HFFc6 (cell line): ENCODE measurements at regions not wholly inside any gene's neighbourhood (a gene's known extent, or its start where the extent isn't known, plus 50 kb on each side); places are given as distances from the start of the nearest gene placed in this dataset.

ENCODE experiments used
- DNase-seq: peaks from one replicate; pipeline ENCODE4 v3.0.0-alpha.2; 2018
- H3K27ac Mint-ChIP-seq: 2 replicates; pipeline ENCODE4 v1.8.0; 2020; ENCODE audit warnings: mild to moderate bottlenecking, mixed read lengths
- H3K27me3 Mint-ChIP-seq: 2 replicates; pipeline ENCODE4 v1.8.0; 2021; ENCODE audit warnings: mild to moderate bottlenecking, moderate library complexity, mixed read lengths; ENCODE audit not compliant: insufficient read depth
- H3K36me3 Mint-ChIP-seq: 2 replicates; pipeline ENCODE4 v1.8.0; 2021; ENCODE audit warnings: low read depth, mixed read lengths
- H3K4me1 Mint-ChIP-seq: 2 replicates; pipeline ENCODE4 v1.8.0; 2020; ENCODE audit warnings: low read depth, mixed read lengths
- H3K4me3 Mint-ChIP-seq: 2 replicates; pipeline ENCODE4 v1.8.0; 2020; ENCODE audit warnings: mild to moderate bottlenecking, moderate library complexity, mixed read lengths
- H3K9me3 Mint-ChIP-seq: 2 replicates; pipeline ENCODE4 v1.8.0; 2020; ENCODE audit warnings: mild to moderate bottlenecking, mixed read lengths
- TF ChIP-seq, protein P1 (sequence below): fragments of 200-600 bp; sonication (generic); IDR thresholded peaks from 2 replicates; pipeline ENCODE4 v1.5.0; 2021; ENCODE audit warnings: antibody characterized with exemption, mild to moderate bottlenecking

DNA sequence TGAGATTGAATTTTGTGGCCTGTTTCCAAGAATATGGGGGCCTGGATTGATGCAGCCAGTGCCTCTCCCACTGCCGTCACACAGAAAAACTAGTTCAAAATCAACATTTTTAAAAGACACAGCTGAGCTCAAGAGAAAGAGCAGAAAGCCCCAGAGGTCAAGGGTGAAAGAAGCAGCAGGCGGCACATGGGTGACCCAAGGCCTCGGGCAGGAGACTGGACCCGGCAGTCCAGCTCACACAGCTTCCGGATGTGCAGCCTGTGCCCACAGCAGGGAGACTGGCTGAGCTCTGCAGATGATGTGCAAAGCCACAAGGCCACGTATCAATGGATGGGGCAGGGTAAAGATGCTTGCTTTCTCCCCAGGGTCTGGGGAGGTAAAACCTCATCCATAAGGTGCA lies 50.4 kb upstream of the RNF32 start:
- DNase-seq = no peak
- TF ChIP-seq, protein P1, sequence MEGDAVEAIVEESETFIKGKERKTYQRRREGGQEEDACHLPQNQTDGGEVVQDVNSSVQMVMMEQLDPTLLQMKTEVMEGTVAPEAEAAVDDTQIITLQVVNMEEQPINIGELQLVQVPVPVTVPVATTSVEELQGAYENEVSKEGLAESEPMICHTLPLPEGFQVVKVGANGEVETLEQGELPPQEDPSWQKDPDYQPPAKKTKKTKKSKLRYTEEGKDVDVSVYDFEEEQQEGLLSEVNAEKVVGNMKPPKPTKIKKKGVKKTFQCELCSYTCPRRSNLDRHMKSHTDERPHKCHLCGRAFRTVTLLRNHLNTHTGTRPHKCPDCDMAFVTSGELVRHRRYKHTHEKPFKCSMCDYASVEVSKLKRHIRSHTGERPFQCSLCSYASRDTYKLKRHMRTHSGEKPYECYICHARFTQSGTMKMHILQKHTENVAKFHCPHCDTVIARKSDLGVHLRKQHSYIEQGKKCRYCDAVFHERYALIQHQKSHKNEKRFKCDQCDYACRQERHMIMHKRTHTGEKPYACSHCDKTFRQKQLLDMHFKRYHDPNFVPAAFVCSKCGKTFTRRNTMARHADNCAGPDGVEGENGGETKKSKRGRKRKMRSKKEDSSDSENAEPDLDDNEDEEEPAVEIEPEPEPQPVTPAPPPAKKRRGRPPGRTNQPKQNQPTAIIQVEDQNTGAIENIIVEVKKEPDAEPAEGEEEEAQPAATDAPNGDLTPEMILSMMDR = no peak
- peaks cover 20% of the 10 kb centered on the region for H3K9me3 Mint-ChIP-seq
- H3K27ac Mint-ChIP-seq = no peak overlapping the region
- peaks cover 7% of the 10 kb centered on the region for H3K27me3 Mint-ChIP-seq
- H3K4me3 Mint-ChIP-seq = no peak overlapping the region
- H3K4me1 Mint-ChIP-seq = no peaks in the 10 kb centered on the region
- no peaks in the 10 kb centered on the region; the same call in 1 of the 2 replicates for H3K36me3 Mint-ChIP-seq

DNA sequence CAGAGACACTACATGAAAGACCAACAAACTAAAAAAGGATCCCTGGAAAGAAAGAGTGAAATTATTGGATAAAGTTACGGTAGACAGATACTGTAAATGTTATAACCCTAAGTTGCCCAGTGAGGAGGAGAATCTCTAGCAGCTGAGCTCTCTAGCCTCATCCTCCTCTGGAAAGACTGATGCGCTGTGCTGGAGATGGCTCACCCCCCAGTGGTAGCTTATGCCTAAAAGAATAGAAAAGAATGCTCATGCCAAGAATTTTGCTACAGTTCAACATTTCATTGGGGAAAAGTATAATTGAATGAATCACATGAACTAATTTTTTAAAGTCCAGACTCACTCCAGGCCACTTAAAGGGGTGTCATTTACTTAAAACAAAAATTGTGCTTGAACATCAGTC lies 50.8 kb upstream of the RNF32 start:
- TF ChIP-seq, protein P1 = no peak
- no peak overlapping the region for H3K4me3 Mint-ChIP-seq
- H3K9me3 Mint-ChIP-seq = peaks cover 20% of the 10 kb centered on the region

DNA sequence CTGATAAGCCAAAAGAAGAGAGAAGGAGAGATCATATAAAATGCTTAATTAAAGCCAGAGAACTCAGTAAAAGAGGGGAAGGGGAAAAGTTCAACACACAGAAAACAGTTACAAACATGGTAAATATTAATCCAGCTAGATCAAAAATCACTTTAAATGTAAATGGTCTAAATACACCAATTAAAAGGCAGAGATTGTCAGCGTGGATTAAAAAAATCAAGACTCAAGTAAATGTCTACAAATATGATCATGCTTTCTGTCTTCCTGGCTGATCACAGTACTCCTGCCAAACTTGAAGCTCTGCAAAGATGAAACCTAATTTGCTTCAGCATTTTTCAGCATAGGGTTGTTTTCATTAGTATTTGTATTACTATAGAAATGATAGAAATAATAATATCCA lies 54.6 kb upstream of the RNF32 start:
- DNase-seq = no peak
- H3K4me3 Mint-ChIP-seq = no peak overlapping the region
- H3K9me3 Mint-ChIP-seq = peaks cover 14% of the 10 kb centered on the region
- no peaks in the 10 kb centered on the region for H3K4me1 Mint-ChIP-seq
- H3K27me3 Mint-ChIP-seq = peaks cover 5% of the 10 kb centered on the region
- H3K27ac Mint-ChIP-seq = no peak overlapping the region
- TF ChIP-seq, protein P1 = no peak
- no peaks in the 10 kb centered on the region; the same call in 1 of the 2 replicates for H3K36me3 Mint-ChIP-seq

More for the DNA sequence above, 50.8 kb upstream of the RNF32 start:
- no peaks in the 10 kb centered on the region; the same call in 1 of the 2 replicates for H3K36me3 Mint-ChIP-seq
- H3K27ac Mint-ChIP-seq = no peak overlapping the region
- H3K4me1 Mint-ChIP-seq = no peaks in the 10 kb centered on the region
- H3K27me3 Mint-ChIP-seq = peaks cover 7% of the 10 kb centered on the region
- no peak for DNase-seq

DNA sequence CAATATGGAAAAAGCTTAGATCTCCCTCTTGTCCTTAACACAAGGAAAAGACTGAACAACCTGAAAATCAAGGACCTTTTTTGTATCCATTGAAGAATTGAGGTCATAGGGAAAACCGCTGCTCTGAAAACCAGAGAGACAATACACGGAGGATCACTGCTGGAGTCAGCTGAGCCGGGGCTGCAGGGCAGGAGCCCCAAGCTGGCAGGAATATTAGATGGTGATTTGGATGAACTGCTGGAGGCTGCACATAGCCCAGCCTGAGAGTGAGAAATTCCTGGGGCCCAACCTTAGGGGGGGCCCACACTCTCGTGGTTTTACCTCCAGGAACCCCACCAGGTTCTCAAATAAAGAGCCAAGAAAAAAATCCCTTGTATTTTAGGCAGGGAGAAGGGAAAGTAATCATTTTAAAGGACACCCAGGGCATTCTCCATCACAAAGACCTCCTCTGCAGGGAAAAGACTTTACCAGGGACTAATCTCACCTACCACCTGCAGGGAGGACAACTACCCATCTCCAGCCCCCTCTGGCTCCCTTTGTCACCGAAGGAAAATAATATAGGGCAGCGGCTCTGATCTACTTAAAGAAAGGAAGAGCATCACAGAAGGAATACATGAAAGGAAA lies 55.4 kb upstream of the RNF32 start:
- no peak overlapping the region for H3K4me3 Mint-ChIP-seq
- no peak for DNase-seq
- H3K9me3 Mint-ChIP-seq = peaks cover 13% of the 10 kb centered on the region
- H3K27ac Mint-ChIP-seq = no peak overlapping the region
- peaks cover 3% of the 10 kb centered on the region for H3K27me3 Mint-ChIP-seq
- TF ChIP-seq, protein P1 = no peak
- H3K4me1 Mint-ChIP-seq = no peaks in the 10 kb centered on the region
- no peaks in the 10 kb centered on the region; the same call in 1 of the 2 replicates for H3K36me3 Mint-ChIP-seq

DNA sequence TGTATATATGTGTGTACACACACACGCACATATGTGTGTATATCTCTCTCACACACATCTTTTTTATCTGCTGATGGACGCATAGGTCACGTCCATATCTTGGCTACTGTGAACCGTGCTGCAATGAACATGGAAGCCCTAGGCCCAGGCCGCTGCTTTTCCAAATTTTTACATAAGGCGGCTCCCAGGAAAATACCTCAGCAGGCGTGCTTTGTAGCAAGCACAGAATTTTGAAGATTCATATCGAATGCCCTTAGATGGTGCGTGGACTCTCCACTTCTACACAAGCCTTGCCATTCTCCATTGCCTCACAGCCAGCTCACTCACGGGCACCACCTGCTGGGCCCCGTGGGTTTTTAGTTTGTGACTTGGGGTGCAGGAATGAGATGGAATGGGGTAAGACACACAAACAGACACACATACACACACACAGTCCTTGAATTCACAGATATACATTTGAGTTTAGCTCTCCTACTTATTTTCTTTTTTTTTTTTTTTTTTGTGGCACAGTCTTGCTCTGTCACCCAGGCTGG lies 57.9 kb upstream of the RNF32 start:
- TF ChIP-seq, protein P1 = no peak
- H3K4me3 Mint-ChIP-seq = no peak overlapping the region
- H3K27ac Mint-ChIP-seq = no peak overlapping the region
- no peak for DNase-seq
- H3K9me3 Mint-ChIP-seq = peaks cover 27% of the 10 kb centered on the region
- H3K36me3 Mint-ChIP-seq = no peaks in the 10 kb centered on the region; the same call in 1 of the 2 replicates
- peaks cover 3% of the 10 kb centered on the region for H3K27me3 Mint-ChIP-seq
- H3K4me1 Mint-ChIP-seq = no peaks in the 10 kb centered on the region
